Amniotic stem cell (primary cell): ENCODE measurements at regions not wholly inside any gene's neighbourhood (a gene's known extent, or its start where the extent isn't known, plus 50 kb on each side); places are given as distances from the start of the nearest gene placed in this dataset.

ENCODE experiments used
- DNase-seq: peaks from one replicate; lab custom pipeline; 2025; lab: John Stamatoyannopoulos, UW

DNA sequence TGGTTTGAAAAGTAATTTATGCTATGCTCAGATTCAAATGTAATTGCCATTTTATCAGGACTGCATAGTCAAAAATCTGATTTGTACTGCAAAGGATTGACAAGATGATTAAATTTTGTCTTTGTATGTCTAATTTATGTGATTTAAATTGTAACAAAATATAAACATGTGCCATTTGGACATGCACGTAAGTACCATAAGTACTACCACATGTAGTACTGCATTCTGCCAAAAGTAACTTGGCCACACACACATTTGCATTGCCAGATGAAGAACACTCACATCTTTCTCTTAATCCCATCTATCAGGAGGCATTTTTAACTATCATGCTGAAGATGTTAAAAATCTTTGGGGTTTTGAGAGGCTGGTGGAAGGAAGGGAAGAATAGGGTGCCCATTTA, 133.3 kb downstream of the KLF12 start:
- DNase-seq: no peak

- no peak for DNase-seq
These were observed 135.6 kb downstream of the KLF12 start for GRCh38 chr13:73998631-73999030.

GRCh38 chr13:73997964-73998363, 136.2 kb downstream of the KLF12 start:
- DNase-seq: no peak

- DNase-seq: no peak
These were observed 137.6 kb downstream of the KLF12 start for GRCh38 chr13:73996569-73996968.

- no peak for DNase-seq
These were observed 138.5 kb downstream of the KLF12 start for GRCh38 chr13:73995736-73996135.

GRCh38 chr13:73993661-73994060, 140.5 kb downstream of the KLF12 start:
- no peak for DNase-seq

DNA sequence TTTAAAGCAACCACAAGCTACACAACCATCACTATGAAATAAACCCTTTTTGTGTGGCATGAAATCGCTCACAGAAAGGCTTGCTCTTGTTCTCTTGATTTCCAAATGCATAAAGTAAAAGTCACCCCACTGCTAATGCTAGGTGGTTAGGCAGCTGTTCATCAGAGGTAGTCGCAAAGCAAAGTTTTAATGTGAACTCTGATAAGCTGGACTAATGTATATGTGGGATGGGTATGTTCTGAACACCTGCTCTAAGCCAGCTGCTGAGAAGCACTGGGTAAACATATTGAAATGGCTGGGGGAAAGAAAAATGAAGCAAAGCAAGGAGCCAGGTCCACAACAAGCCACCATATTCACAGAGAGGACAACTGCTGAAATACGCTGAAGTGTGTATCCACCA, 142.3 kb downstream of the KLF12 start:
- no peak for DNase-seq

DNA sequence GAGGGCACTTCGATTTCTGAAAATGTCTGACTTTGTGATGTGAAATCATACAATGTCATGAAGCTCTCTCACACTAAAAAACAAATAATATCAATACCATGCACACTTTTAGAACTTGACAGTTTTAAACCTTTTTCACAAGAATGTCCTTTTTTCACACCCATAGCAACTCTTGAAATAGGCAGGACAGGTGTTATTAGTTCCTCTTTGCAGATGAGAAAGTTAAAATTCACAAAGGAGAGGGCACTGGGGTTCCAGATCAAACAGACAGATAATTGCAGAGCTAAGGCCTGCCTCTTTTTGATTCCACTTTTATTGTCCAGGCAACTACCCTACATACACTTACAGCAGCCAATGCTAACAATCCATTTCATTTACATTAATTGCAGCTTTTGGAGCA, 142.8 kb downstream of the KLF12 start:
- DNase-seq: no peak

GRCh38 chr13:73989244-73989843, 144.9 kb downstream of the KLF12 start:
- no peak for DNase-seq

DNA sequence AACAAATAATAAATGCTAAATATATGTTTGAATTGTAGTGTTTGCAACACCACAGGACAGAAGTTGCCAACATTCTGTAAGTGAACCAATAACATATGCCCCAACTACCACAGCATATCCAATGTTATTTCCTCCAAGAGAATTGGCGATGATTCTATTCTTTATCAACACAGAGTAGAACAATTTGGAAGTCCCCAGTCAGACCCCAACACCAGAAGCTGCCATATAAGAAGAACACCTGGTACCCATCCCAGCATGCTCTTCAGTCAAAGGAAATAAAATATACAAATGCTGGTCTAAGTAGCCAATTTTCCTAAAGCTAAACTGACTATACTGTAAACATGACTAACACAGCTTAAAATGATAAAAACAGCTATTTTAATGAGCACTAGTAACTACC, 145.7 kb downstream of the KLF12 start:
- DNase-seq: no peak

DNA sequence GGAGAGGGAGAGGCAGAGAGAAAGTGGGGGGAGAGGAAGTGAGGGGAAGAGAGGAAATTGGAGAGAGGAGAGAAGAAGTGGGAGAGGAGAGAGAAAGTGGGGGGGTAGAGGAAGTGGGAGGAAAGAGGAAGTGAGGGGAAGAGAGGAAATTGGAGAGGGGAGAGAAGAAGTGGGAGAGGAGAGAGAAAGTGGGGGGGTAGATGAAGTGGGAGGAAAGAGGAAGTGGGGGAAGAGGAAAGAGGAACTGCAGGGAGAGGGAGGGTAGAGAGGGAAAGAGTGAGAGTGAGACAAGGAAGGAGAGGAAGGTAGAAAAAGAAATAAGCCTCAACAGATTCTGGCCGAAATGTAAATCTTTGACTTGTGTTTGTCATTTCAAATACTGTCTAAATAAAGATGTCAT, 146.6 kb downstream of the KLF12 start:
- no peak for DNase-seq

- DNase-seq: no peak
These were observed 148.4 kb downstream of the KLF12 start for GRCh38 chr13:73985783-73986182.

DNA sequence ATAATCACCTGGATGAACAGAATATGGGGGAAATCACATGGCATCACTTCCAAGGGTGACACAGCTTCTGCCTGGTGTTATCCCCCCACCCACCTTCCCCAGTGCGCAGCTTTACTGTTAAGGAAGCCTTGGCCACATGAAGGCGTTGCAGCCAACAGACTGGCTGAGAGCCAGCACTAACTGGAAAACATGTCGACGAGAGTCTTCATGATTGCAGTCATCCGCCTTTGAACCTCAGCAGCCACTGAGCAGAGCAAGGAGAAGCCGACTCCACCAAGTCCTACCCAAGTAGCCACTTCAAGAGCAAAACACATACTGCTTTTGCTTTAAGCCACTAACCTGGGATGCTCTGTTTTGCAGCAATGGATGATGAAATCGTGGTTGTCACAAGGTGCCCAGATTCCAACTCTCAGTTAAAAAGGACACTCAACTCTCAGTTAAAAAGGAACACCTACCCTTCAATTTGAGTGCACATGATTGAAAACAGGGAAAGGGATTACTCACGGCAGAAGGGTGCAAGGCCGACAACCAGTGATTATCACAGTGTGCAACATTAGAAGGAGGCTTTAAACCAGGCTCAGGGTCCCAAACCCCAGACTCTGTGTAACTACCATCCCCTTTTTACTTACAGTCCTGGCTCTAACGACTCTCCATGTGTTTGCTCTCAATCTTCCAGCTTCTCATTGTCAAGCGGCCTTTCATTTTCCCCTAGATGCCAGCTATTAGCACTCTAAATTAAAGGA, 149.1 kb downstream of the KLF12 start:
- DNase-seq: no peak

- no peak for DNase-seq
These were observed 150.0 kb downstream of the KLF12 start for GRCh38 chr13:73984201-73984600.

DNA sequence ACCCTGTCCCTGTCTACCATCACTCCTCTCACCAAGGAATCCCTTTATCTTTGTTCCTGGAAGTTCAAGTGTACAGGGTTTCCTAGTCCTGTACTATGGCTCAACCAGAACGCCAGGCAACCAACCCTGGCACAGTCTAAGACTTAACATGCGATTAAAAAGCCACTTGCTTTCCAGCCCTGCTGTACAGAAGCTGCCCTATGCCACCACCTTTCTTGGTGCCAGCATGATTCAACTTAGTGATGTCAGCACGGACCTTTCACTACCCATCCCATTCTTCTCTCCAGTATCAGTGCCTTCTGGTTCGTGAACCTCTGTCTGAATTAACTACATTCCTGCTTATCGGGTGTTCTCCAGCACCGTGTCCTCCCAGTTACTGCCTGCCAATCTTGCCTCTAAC, 151.1 kb downstream of the KLF12 start:
- DNase-seq: no peak

GRCh38 chr13:73981595-73981994, 152.6 kb downstream of the KLF12 start:
- DNase-seq: no peak

GRCh38 chr13:73975767-73976166, 158.4 kb downstream of the KLF12 start:
- DNase-seq: no peak

GRCh38 chr13:73974051-73974450, 160.2 kb downstream of the KLF12 start:
- DNase-seq: no peak

DNA sequence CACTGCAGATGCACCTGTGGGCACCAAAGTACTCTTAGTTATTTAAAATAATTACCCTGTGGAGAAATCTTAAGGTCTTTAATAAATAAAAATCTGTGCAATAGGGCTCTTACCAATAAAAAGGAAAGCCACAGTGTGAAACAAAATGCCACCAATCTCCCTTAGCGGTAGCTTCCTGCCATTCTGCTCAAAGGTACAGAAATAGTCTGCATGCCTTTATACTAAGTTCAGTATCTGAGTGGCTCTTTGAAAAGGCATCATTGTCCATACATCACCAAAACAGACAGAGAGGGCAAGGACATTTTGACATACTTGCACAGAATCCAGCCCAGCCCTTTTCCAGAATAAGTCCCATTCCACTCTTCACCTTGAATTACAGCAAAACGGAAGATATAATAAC, 161.0 kb downstream of the KLF12 start:
- no peak for DNase-seq

GRCh38 chr13:73972545-73972944, 161.7 kb downstream of the KLF12 start:
- DNase-seq: no peak

GRCh38 chr13:73971481-73971880, 162.7 kb downstream of the KLF12 start:
- no peak for DNase-seq

- DNase-seq: no peak
These were observed 163.7 kb downstream of the KLF12 start for GRCh38 chr13:73970421-73971055.

GRCh38 chr13:73967397-73968165, 166.6 kb downstream of the KLF12 start:
- no peak for DNase-seq
